Stimulated activated CD8-positive, alpha-beta memory T cell treated with anti-CD3 and anti-CD28 coated beads, Interleukin-4, amount 100 ng/mL, for 48 hours (primary cell): ENCODE measurements at regions not wholly inside any gene's neighbourhood (a gene's known extent, or its start where the extent isn't known, plus 50 kb on each side); places are given as distances from the start of the nearest gene placed in this dataset.
"Not testable (repeated sequence)": the region's sequence is repeated elsewhere in the genome, so short reads cannot be mapped to it uniquely, and the experiment has no call there.

Experiments used
- DNase-seq: peaks from one replicate; pipeline ENCODE4 v3.0.0-alpha.2; 2020

DNA sequence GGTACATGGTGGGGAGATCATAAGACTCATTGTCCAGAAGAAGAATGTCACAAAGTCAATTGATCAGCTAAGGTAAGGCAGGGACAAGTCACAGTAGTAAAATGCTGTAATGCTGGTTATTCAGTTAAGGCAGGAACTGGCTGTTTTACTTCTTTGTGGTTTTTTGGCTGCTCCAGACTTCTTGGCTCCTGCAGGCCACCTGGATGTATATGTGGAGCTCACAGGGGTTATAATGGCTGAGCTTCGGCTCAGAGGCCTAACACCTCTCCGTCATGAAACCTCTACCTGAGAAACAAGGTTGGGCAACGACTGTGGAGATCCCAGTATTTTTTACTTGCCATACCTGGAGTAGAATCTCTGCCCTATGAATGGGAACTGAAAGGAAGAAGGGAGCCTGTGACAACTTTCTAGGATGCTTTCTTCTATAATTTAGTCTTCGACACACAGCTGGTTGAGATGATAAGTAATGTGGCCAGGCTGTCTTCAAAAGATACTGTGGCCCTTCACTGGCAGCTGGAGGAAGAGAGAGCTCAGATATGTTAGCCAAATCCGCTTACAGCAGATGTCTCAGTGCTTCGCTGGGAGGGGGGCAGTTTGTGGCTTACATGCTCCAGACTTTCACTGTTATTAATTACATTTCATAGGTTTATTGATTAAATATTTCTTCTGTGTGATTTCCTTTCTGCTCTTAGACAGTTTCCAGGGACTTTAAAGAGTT is 887.8 kb downstream of the IGSF11 start:
- DNase-seq, result no peak

DNA sequence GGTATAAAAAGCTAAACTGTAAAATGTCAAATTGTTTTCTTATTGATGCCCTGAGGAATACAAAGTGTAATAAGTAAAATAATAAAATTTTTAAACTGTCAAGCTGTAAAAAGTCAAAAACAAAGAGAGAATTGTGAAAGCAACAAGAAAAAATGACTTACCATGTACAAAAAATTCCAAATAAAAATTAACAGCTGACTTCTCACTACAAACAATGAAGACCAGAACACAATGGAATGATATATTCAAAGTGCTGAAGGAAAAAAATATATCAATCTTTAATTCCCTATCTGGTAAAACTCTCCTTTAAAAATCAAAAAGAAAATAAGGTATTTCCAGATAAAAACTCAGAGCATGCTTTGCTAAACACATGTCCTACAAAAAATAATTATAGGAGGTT is 883.5 kb downstream of the IGSF11 start:
- no peak for DNase-seq

DNA sequence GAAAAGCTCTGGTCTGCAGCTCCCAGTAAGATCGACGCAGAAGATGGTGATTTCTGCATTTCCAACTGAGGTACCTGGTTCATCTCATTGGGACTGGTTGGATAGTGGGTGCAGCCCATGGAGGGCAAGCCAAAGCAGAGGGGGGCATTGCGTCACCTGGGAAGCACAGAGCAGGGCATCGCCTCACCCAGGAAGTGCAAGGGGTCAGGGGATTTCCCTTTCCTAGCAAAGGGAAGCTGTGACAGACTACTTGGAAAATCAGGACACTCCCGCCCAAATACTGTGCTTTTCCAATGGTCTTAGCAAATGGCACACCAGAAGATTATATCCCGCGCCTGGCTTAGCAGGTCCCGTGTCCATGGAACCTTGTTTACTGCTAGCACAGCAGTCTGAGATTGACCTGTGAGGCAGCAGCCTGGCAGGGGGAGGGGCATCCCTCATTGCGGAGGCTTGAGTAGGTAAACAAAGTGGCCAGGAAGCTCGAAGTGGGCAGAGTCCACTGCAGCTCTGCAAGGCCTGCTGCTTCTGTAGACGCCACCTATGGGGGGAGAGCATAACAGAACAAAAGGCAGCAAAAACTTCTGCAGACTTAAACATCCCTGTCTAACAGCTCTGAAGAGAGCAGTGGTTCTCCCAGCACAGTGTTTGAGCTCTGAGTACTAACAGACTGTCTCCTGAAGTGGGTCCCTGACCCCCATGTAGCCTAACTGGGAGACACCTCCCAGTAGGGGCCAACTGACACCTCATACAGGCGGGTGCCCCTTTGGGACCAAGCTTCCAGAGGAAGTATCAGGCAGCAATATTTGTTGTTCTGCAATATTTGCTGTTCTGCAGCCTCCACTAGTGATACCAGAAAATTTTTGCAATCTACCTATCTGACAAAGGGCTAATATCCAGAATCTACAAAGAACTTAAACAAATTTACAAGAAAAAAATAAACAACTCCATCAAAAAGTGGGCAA is 871.7 kb downstream of the IGSF11 start:
- DNase-seq, result not testable (repeated sequence)

DNA sequence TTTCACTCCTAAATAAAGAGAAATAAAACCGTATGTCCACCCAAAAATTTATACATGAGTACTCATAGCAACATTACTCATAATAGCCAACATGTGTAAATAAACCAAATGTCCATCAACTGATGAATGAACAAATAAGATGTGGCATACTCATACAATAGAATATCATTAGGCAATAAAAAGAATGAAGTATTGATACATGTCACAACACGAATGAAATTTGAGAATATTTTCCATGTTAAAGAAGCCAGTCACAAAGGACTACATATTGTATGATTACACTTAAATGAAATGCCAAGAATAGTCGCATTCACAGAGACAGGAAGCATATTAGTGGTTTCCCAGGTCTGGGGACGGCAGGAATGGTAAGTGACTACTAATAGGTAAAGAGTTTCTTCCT is 869.2 kb downstream of the IGSF11 start:
- DNase-seq, result no peak

DNA sequence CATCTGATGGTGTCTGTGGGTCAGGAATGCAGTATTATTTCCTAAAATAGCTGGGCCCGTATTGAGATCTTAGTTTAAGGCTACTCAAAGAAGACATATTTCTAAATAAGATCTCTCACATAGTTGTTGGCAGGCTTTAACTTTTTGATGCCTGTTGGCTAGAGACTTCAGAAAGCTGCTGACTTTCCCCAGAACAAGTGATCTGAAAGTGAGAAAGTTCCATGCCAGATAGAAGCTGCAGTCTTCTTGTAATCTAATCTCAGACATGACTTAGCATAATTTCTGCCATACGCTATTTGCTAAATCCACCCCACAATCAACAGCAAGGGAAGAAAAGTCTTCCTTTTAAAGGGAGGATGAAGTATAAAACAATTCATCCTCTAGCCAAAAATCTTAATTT is 867.1 kb downstream of the IGSF11 start:
- DNase-seq, result no peak

DNA sequence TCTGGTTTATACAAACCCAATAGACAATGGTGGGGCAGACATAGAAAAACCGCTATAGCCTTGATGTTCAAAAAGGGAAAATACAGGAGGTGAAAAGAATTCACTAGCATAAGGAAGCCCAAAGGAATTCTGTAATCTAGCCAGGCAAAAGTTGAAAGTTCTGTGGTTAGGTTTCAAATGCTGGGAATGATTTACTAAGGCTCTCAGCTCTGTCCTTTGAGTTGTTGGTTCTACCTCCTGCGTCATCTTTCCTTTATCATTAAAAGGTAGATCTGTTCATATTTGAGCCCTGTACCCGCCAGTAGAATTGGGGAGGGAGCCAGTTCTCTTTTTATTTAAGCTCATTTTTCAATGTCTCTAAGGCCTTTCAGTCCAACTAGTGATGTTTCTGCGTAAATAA is 866.5 kb downstream of the IGSF11 start:
- no peak for DNase-seq

DNA sequence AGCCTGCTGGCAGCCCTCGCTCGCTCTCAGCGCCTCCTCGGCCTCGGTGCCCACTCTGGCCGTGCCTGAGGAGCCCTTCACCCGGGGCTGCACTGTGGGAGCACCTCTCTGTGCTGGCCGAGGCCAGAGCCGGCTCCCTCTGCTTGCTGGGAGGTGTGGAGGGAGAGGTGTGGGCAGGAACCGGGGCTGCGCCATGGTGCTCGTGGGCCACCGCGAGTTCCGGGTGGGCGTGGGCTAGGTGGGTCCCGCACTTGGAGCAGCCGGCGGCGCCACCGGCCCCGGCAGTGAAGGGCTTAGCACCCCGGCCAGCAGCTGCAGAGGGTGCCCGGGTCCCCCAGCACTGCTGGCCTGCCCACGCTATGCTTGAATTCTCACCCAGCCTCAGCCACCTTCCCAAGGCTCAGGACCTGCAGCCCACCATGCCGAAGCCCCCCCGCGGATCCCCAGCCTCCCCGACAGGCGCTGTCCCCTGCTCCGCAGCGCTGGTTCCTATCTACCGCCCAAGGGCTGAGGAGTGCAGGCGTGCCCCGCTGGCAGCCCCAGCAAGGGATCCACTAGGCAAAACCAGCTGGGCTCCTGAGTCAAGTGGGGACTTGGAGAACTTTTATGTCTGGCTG is 863.3 kb downstream of the IGSF11 start:
- DNase-seq, result no peak

DNA sequence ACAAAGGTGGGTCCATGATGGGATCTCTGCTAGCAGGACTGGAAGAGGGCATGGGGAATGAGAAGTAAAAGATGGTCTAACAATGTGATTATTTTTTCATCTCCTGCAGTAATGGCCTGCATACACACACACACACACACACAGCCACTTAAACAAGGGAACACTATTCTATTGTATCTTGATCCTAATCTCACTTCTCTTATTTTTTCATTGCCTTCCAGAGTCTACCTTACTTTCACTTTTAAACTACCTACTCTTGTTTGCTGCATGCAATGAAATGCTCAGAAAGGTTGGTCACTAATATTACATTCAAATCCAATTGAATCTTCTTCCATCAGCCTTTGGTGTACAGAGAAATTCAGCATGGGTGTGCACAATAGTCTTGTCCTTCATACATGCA is 853.8 kb downstream of the IGSF11 start:
- no peak for DNase-seq

DNA sequence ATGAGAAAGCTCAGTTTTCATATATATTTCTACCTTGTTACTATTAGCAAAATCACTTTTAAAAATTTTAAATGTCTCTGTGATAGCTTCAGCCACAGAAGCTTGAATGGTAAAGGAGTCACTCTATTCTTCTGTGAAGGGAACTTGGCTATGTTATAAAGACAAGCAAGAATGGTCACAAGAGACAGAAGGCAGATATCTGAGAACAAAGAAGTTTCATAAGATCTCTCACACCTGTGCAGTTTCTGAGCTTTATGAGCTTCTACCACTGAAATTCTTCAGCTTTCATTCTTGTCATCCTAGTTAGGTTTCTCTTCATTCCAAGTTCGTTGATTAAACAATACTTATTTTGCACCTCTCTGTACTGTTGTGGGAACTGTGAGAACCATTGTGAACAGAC is 853.4 kb downstream of the IGSF11 start:
- no peak for DNase-seq

DNA sequence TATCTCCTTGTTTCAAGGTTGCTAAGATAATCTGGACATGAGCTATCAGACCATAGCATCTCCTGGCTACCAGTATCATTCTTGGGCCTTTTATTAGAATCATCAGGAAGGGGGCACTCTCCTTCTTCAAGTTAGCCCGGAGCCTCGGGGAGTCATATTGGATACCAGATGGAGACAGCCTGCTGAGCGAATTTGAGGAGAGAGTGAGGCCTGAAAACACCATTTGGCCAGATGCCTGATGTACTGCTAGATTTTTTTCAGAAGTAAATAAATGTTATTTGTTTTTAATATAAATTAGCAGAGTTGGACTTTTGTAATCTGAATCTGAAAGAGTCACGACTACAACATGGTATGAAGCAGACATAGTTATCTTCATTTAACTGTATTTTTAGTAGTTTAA is 848.6 kb downstream of the IGSF11 start:
- no peak for DNase-seq

DNA sequence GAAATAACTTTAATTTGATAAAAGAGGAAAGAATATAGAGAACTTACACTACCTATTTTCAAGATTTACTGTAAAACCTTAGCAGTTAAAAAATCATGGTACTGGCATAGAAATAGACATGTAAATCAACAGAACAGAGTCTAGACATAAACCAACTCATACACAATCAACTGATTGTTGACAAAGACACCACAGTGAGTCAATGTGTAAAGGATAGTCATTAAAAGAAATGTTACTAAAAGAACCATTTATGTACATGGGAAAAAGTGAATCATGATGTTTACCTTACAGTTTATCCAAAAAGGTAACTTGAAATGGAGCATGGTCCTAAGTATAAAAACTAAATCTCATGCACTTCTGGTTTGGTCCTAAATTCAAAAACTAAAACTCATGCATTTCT is 847.4 kb downstream of the IGSF11 start:
- no peak for DNase-seq

DNA sequence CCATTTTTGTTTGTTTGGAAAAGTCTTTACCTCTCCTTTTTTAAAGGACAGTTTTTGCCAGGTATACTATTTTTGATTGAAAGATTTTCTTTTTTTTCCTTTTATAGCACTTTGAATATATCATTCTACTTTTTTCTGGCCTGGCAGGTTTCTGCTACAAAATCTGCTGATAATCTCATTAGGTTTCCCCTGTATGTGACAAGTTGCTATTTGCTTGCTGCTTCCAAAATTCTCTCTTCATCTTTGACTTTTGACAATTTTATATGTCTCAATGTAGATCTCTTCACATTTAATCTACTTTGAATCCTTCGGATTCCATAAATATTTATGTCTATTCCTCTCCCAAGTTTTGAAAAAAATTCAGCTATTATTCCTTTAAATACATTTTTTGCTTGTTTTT is 838.5 kb downstream of the IGSF11 start:
- DNase-seq, result no peak

DNA sequence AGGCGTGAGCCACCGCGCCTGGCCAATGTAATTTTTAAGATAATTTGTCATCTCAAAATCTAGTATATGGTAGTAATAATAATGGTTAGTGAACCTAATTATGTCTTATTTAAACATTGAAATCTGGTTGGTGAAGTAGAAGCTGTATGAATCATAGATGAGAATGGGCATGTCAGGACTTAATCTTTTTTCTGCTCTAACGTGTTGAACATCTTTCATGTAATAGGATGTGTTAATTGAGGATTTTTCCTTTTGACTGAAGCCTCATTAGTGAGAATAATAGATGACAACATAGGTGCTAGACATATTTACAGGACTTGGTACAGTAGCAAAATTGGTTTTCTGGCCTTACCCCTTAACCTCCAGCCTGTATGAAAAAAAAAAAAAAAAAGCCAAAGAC is 835.6 kb downstream of the IGSF11 start:
- no peak for DNase-seq

DNA sequence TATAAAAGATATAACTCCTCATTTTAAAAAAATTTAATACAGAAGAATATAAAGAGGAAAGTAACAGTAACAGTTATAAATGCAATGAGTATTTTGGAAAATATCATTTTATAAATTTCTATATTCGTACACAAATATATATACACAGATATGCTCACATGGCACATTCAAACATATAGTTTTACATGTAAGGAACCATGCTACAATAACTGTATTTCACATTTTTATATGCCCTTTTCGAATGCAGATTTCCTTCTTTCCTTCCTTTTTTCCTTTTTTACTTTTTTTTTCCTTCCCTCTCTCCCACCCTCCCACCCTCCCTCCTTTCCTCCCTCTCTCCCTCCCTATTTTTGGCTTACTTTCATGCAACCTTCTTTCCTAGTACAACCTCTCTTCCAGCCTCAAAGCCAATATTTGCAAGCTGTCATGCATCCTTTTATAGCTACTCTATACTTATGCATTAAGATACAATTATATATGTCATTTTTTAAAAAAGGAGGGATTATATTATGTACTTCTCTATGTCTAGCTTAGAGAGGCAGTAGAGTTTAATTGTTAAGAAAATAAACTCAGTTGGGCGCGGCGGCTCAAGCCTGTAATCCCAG is 830.5 kb downstream of the IGSF11 start:
- DNase-seq, result no peak

DNA sequence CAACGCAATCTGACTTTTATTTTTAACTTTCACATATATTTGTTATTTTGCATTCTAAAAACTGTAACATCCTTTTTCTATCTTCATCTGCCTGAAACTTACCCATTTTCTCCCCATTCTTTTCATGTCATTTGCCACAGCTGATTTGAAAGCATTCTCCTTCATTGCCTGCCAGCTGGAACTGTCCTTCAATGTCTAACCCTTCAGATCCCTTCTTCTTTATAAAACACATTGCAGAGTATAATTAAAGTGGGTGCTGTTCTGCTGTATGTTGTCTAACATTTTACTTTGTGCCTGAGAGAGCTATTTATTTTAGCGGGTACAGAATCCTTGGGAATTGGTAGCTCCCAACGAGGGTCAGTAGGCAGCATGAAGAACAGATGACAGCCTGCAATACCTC is 827.4 kb downstream of the IGSF11 start:
- no peak for DNase-seq

DNA sequence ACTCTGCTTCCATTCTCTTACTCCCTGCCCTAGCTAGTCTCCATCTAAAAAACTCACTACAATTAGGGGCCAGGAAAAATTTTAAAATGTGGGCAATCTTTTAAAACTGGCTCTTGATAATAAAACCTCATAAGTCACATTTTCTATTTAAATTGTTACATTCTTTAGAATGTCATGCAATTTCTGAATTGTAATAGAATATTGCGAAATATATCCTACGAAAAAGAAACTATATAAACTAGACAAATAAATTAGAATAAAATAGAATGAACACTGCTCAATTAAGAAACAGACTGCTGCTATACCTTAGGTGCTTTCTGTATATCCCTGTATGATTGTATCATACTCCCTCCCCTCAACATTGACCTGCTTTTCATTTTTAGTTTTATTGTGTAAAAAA is 826.0 kb downstream of the IGSF11 start:
- DNase-seq, result no peak

DNA sequence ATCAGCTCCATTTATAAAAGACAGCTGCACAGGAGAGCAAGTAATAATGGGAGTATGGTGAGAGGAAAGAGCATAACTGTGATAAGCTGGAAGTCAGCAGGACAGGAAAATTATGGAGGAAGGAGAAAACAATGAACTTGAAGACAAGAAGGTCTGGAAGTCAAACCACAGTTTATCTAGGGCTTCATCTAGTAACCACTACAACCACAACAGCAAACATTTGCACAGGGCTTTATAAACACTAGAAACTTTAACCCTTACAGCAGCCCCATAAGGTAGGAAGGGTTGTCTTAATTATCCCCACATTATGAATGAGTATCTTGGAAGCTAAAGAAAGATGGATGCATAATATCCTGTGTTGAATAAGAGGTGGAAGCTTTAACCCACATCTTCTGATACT is 820.8 kb downstream of the IGSF11 start:
- no peak for DNase-seq

DNA sequence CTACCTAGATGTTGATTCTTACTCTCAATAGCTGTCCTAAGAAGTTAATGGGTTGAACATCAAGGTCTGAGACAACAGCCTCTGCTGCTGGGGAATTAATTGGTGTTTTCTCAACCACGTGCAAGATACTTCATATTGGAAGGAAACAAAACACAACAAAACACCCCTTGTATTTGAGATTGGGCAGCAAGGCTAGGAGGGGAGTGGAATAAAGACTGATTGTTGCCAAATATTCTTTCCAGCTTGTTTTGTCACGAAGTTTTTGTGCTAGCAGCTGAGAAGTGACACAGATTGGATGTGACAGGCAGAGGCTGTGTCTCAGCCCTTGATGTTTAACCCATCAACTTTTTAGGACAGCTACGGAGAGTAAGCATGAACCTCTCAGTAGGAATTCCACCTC is 808.4 kb downstream of the IGSF11 start:
- DNase-seq, result no peak

DNA sequence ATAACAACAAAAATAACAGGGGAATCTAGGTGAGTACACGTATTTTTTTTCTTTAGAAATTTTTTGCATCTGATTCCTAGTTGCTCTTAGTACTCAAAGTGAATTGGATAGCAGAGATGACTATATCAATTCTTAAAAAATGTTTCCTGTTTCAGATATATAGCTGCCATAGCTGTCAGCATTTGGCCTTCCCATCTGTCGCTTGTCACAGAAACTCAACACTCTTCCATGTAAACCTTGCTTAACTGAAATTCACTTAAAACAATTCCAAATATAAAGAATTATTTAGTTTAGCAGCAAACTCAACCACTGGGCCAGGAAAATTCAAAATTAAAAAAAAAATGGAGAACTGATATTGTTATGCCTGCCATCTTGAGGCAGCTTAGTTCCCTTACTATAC is 807.5 kb downstream of the IGSF11 start:
- no peak for DNase-seq

DNA sequence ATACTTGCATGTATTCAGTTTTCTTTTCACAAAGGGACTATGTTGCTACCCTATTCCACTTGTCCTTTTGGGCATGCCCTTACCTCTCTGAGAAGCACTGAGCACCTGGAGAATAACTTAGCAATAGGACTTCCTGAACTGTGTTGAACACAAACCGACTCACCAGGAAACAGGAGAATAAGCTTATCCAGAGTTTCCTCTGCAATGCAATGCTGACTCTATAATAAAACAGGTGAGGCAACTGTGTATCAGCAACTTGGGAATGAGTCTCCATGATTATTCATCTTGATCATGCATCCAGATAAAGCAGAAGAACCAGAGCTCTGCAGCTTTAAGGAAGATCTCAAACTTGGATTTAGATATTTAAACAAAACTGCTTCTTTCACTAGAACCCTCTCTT is 806.5 kb downstream of the IGSF11 start:
- no peak for DNase-seq

DNA sequence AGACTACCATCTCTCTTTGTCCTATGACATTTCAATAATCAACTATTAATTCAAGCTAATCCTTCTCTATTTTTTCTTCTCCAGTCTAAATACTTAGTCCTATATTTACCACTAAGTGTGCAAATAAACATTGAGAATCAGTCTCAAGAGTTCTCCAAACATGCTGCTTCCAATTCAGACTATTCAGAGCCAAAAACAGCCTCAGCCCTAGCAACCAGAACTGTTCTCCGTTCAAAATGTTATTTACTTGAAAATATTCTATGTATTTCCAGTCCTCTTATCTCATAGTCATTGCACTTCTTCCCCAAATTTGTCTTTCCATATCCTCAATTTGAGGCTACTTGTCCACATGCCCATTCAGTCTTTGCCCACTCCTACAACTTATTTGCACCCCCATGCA is 805.5 kb downstream of the IGSF11 start:
- DNase-seq, result no peak

DNA sequence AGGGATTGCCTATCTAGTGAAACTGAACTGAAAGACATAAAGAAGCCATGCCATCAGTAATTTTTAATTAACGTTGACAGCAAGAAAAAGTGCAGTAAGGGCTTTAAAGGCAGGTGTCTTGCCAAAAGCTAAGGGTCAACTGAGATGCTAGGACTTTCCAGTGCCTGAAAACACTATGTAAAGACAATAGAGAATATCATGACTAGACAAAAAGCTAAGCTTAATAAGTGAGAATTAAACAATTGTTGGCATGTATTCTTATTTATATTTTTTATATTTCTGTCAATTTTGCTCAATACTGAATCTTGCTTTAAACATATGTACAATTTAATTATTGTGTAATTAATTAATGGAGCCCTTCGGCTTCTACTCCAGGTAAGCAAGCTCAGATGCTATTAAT is 803.1 kb downstream of the IGSF11 start:
- no peak for DNase-seq

DNA sequence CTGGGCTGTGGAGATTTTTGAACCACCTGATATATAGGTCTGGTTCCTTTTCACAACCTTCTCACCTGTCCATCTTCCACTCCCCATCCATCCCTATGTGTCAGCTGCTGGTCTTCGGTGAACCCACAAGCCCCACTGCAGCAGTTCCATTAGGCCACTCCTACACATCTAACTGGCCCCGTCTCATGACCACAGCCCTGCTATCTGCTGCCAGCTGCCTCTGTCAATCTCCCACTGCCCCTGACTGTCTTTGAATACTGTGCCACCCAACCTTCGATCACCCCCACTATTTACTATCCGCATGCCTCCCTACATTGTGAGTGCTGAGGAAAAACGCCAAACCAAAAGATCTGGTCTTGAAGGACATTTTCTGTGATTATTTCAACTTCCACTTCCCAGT is 795.4 kb downstream of the IGSF11 start:
- DNase-seq, result no peak

DNA sequence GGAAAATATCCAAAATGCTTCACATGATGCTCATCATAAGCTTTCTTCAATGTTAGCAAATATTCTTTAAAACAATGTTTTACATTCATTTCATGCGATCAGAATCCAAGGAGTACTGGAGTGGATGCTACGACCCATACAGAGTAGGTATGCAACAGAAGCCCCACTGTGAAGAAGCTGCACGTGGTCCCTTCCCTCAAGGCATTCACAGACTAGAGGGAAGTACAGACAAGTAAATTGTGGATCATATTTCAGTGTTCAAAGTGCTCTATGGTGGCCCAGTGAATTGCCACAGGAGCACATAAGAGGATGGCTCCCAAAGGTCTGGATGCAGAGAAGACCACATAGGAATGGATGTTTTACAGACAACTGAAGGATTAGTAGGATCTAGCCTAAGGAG is 789.9 kb downstream of the IGSF11 start:
- no peak for DNase-seq
